Kidney glomerular epithelial cell (primary cell): ENCODE measurements at regions not wholly inside any gene's neighbourhood (a gene's known extent, or its start where the extent isn't known, plus 50 kb on each side); places are given as distances from the start of the nearest gene placed in this dataset.
"Not testable (repeated sequence)": the region's sequence is repeated elsewhere in the genome, so short reads cannot be mapped to it uniquely, and the experiment has no call there.

Experiments
- DNase-seq: peaks from one replicate; lab custom pipeline; 2025; lab: John Stamatoyannopoulos, UW

GRCh38 chr2:156933645-156934225, 323.8 kb upstream of the GALNT5 start:
- DNase-seq, result no peak

GRCh38 chr2:156935616-156936015, 321.9 kb upstream of the GALNT5 start:
- DNase-seq, result peak; percentile 72

GRCh38 chr2:156937430-156937829, 320.1 kb upstream of the GALNT5 start:
- no peak for DNase-seq

GRCh38 chr2:156944871-156945270, 312.6 kb upstream of the GALNT5 start:
- no peak for DNase-seq

- no peak for DNase-seq
Measured at GRCh38 chr2:156947261-156947660, 310.2 kb upstream of the GALNT5 start.

GRCh38 chr2:156955701-156956100, 301.8 kb upstream of the GALNT5 start:
- DNase-seq, result no peak

GRCh38 chr2:156956161-156956560, 301.3 kb upstream of the GALNT5 start:
- DNase-seq, result no peak

- DNase-seq, result no peak
Measured at GRCh38 chr2:156958374-156958773, 299.1 kb upstream of the GALNT5 start.

GRCh38 chr2:156959481-156959880, 298.0 kb upstream of the GALNT5 start:
- DNase-seq, result no peak

- DNase-seq, result no peak
Measured at GRCh38 chr2:156982615-156983014, 274.9 kb upstream of the GALNT5 start.

GRCh38 chr2:156986339-156986988, 271.0 kb upstream of the GALNT5 start:
- DNase-seq, result no peak

- DNase-seq, result no peak
Measured at GRCh38 chr2:156999661-157000060, 257.8 kb upstream of the GALNT5 start.

- no peak for DNase-seq
Measured at GRCh38 chr2:157004789-157005188, 252.7 kb upstream of the GALNT5 start.

GRCh38 chr2:157015015-157015575, 242.4 kb upstream of the GALNT5 start:
- no peak for DNase-seq

- not testable (repeated sequence) for DNase-seq
Measured at GRCh38 chr2:157023264-157023663, 234.2 kb upstream of the GALNT5 start.

GRCh38 chr2:157024129-157024528, 233.4 kb upstream of the GALNT5 start:
- no peak for DNase-seq

- peak; percentile 32 for DNase-seq
Measured at GRCh38 chr2:157032017-157032416, 225.5 kb upstream of the GALNT5 start.

GRCh38 chr2:157036726-157037125, 220.8 kb upstream of the GALNT5 start:
- DNase-seq, result no peak

- no peak for DNase-seq
Measured at GRCh38 chr2:157043786-157044185, 213.7 kb upstream of the GALNT5 start.

- DNase-seq, result no peak
Measured at GRCh38 chr2:157046396-157046795, 211.1 kb upstream of the GALNT5 start.

GRCh38 chr2:157052685-157053224, 204.8 kb upstream of the GALNT5 start:
- peak; percentile 73 for DNase-seq

- DNase-seq, result no peak
Measured at GRCh38 chr2:157053876-157054275, 203.6 kb upstream of the GALNT5 start.

- DNase-seq, result peak; percentile 24
Measured at GRCh38 chr2:157055660-157056199, 201.8 kb upstream of the GALNT5 start.
